Stimulated activated CD4-positive, alpha-beta T cell treated with anti-CD3 and anti-CD28 coated beads, TNF-alpha, amount 100 ng/mL, for 4 hours (primary cell): ENCODE measurements at regions not wholly inside any gene's neighbourhood (a gene's known extent, or its start where the extent isn't known, plus 50 kb on each side); places are given as distances from the start of the nearest gene placed in this dataset.

Experiments used
- DNase-seq, 3 experiments: peaks; one replicate each; pipeline ENCODE4 v3.0.0-alpha.2; 2020; ENCODE audit warnings: low read depth in 3 of 3

- DNase-seq: no peak
Observed at GRCh38 chr2:64317707-64318475, 136.1 kb upstream of the LGALSL start.

GRCh38 chr2:64318476-64318748, 135.6 kb upstream of the LGALSL start:
- DNase-seq: no peak

GRCh38 chr2:64319896-64320295, 134.1 kb upstream of the LGALSL start:
- DNase-seq: no peak

- DNase-seq: no peak
Observed at GRCh38 chr2:64322433-64322832, 131.5 kb upstream of the LGALSL start.

- DNase-seq: no peak
Observed at GRCh38 chr2:64323197-64323596, 130.8 kb upstream of the LGALSL start.

- no peak for DNase-seq
Observed at GRCh38 chr2:64324746-64325410, 129.1 kb upstream of the LGALSL start.

GRCh38 chr2:64325477-64325851, 128.5 kb upstream of the LGALSL start:
- no peak for DNase-seq

GRCh38 chr2:64325852-64326577, 127.9 kb upstream of the LGALSL start:
- peak in 2 of 3 experiments; percentile 20 to 36 for DNase-seq

GRCh38 chr2:64326578-64327050, 127.3 kb upstream of the LGALSL start:
- DNase-seq: no peak

GRCh38 chr2:64327129-64327509, 126.8 kb upstream of the LGALSL start:
- no peak for DNase-seq

- DNase-seq: peak; percentile 24 to 35 (median 26)
Observed at GRCh38 chr2:64327510-64328414, 126.2 kb upstream of the LGALSL start.

GRCh38 chr2:64328415-64328722, 125.6 kb upstream of the LGALSL start:
- no peak for DNase-seq

- DNase-seq: no peak
Observed at GRCh38 chr2:64328756-64329155, 125.2 kb upstream of the LGALSL start.

GRCh38 chr2:64329848-64330247, 124.1 kb upstream of the LGALSL start:
- no peak for DNase-seq

GRCh38 chr2:64330281-64331113, 123.5 kb upstream of the LGALSL start:
- peak; percentile 50 to 69 (median 60) for DNase-seq

- DNase-seq: no peak
Observed at GRCh38 chr2:64331114-64331645, 122.8 kb upstream of the LGALSL start.

- DNase-seq: no peak
Observed at GRCh38 chr2:64331849-64332699, 121.9 kb upstream of the LGALSL start.

- DNase-seq: no peak
Observed at GRCh38 chr2:64336171-64336570, 117.8 kb upstream of the LGALSL start.

- DNase-seq: no peak
Observed at GRCh38 chr2:64337314-64337713, 116.6 kb upstream of the LGALSL start.

GRCh38 chr2:64338108-64338507, 115.9 kb upstream of the LGALSL start:
- DNase-seq: no peak
